GM23248 (cell line): ENCODE measurements at regions not wholly inside any gene's neighbourhood (a gene's known extent, or its start where the extent isn't known, plus 50 kb on each side); places are given as distances from the start of the nearest gene placed in this dataset.

ENCODE experiments used
- DNase-seq: peaks from one replicate; pipeline ENCODE4 v3.0.0-alpha.2; 2015
- H2AFZ ChIP-seq: fragments of 200-600 bp; sonication (generic); 2 replicates; pipeline ENCODE4 v1.6.1; 2016; ENCODE audit warnings: antibody characterized with exemption
- H3F3A ChIP-seq: fragments of 200-600 bp; sonication (generic); 2 replicates; pipeline ENCODE4 v1.6.1; 2016; ENCODE audit warnings: mild to moderate bottlenecking, antibody characterized with exemption, mixed run types; ENCODE audit not compliant: insufficient read depth
- H3K27ac ChIP-seq: fragments of 200-600 bp; sonication (generic); 2 replicates; pipeline ENCODE4 v1.5.1; 2016; ENCODE audit warnings: mild to moderate bottlenecking
- H3K27me3 ChIP-seq: fragments of 200-600 bp; sonication (generic); replicated peaks from 2 replicates; pipeline ENCODE4 v1.6.1; 2016; ENCODE audit warnings: mild to moderate bottlenecking; ENCODE audit not compliant: insufficient read depth
- H3K36me3 ChIP-seq: fragments of 200-600 bp; sonication (generic); 2 replicates; pipeline ENCODE4 v1.6.1; 2016; ENCODE audit warnings: low read depth, mild to moderate bottlenecking
- H3K4me1 ChIP-seq: fragments of 200-600 bp; sonication (generic); 2 replicates; pipeline ENCODE4 v1.6.1; 2016; ENCODE audit warnings: mild to moderate bottlenecking; ENCODE audit not compliant: insufficient read depth
- H3K4me2 ChIP-seq: fragments of 200-600 bp; sonication (generic); one replicate; pipeline ENCODE4 v1.6.1; 2016; ENCODE audit warnings: mild to moderate bottlenecking; ENCODE audit not compliant: unreplicated experiment
- H3K4me3 ChIP-seq: fragments of 200-600 bp; sonication (generic); 2 replicates; pipeline ENCODE4 v1.5.1; 2016; ENCODE audit warnings: mild to moderate bottlenecking
- H3K79me2 ChIP-seq: fragments of 200-600 bp; sonication (generic); 2 replicates; pipeline ENCODE4 v1.6.1; 2016; ENCODE audit warnings: mild to moderate bottlenecking; ENCODE audit not compliant: insufficient read depth
- H3K9ac ChIP-seq: fragments of 200-600 bp; sonication (generic); 2 replicates; pipeline ENCODE4 v1.6.1; 2016; ENCODE audit warnings: mild to moderate bottlenecking
- H3K9me2 ChIP-seq: fragments of 200-600 bp; sonication (generic); 2 replicates; pipeline ENCODE4 v1.6.1; 2016; ENCODE audit warnings: mixed run types, mild to moderate bottlenecking, moderate library complexity; ENCODE audit not compliant: insufficient read depth
- H3K9me3 ChIP-seq: fragments of 200-600 bp; sonication (generic); one replicate; pipeline ENCODE4 v1.6.1; 2017; ENCODE audit warnings: low read depth
- H4K20me1 ChIP-seq: fragments of 200-600 bp; sonication (generic); 2 replicates; pipeline ENCODE4 v1.6.0; 2016; ENCODE audit not compliant: insufficient read depth
- EZH2 ChIP-seq: fragments of 200-600 bp; sonication (generic); IDR thresholded peaks from 2 replicates; pipeline ENCODE4 v1.6.1; 2018; ENCODE audit warnings: antibody characterized with exemption, mild to moderate bottlenecking; ENCODE audit not compliant: insufficient read depth, poor library complexity, severe bottlenecking
- EZH2phosphoT487 ChIP-seq: fragments of 200-600 bp; sonication (generic); IDR thresholded peaks from 2 replicates; pipeline ENCODE4 v1.6.1; 2018; ENCODE audit warnings: antibody characterized with exemption, moderate library complexity, mild to moderate bottlenecking, low read depth; ENCODE audit not compliant: insufficient read depth
- WGBS, 2 experiments: methylation state at CpG; one replicate each; pipeline ENCODE4 v1.1.6; 2015 to 2017; ENCODE audit warnings: low lambda C conversion rate in 2 of 2, low coverage in 1 of 2; ENCODE audit errors: missing lambda C conversion rate in 2 of 2; 5-methylcytosine and 5-hydroxymethylcytosine counted together
- in situ Hi-C: fragments of 300-500 bp; cut with MboI; formaldehyde crosslinking; loops from 2 replicates; pipeline ENCODE4 v1.15.0; 2020

GRCh38 chr3:104474011-104474410 is 892.7 kb upstream of the ALCAM start:
- H3K9ac ChIP-seq = no peak overlapping the region
- H3K4me1 ChIP-seq = no peaks in the 10 kb centered on the region
- no peaks in the 10 kb centered on the region for H3K27me3 ChIP-seq
- 0 to 4% methylated on average over 1 of the region's 1 CpG for WGBS, 2 experiments
- H3K36me3 ChIP-seq = no peaks in the 10 kb centered on the region
- no peak overlapping the region for H3K27ac ChIP-seq
- no peak overlapping the region for H3K4me2 ChIP-seq
- H2AFZ ChIP-seq = no peak overlapping the region
- H3K9me3 ChIP-seq = no peaks in the 10 kb centered on the region
- H3F3A ChIP-seq = no peaks in the 10 kb centered on the region
- no peaks in the 10 kb centered on the region for H3K79me2 ChIP-seq
- no peak overlapping the region for H3K4me3 ChIP-seq
- no peaks in the 10 kb centered on the region for H3K9me2 ChIP-seq
- TF ChIP-seq EZH2 (no peak), EZH2phosphoT487 (no peak)
- DNase-seq = no peak
- in situ Hi-C loops = no loop called here
- H4K20me1 ChIP-seq = no peaks in the 10 kb centered on the region

- Histone ChIP-seq H4K20me1 (no peaks in the 10 kb centered on the region), H3K4me1 (no peaks in the 10 kb centered on the region), H3K9me3 (no peaks in the 10 kb centered on the region), H3K79me2 (no peaks in the 10 kb centered on the region), H3K9ac (no peak overlapping the region), H3K4me3 (no peak overlapping the region), H3K9me2 (no peaks in the 10 kb centered on the region), H3K4me2 (no peak overlapping the region), H2AFZ (no peak overlapping the region), H3F3A (no peaks in the 10 kb centered on the region), H3K27me3 (no peaks in the 10 kb centered on the region), H3K27ac (no peak overlapping the region), H3K36me3 (no peaks in the 10 kb centered on the region)
- 83 to 88% methylated on average over 24 of the region's 24 CpGs for WGBS, 2 experiments
- in situ Hi-C loops = no loop called here
- no peak for DNase-seq
- no peak for TF ChIP-seq EZH2phosphoT487
- no peak for TF ChIP-seq EZH2
These were observed 863.7 kb upstream of the ALCAM start for GRCh38 chr3:104503022-104503421.

- in situ Hi-C loops = no loop called here
These were observed 856.4 kb upstream of the ALCAM start for GRCh38 chr3:104510131-104510849.

GRCh38 chr3:104514371-104514770 is 852.3 kb upstream of the ALCAM start:
- no peak overlapping the region for H3K4me3 ChIP-seq
- H3K79me2 ChIP-seq = no peaks in the 10 kb centered on the region
- H3K36me3 ChIP-seq = no peaks in the 10 kb centered on the region
- no peaks in the 10 kb centered on the region for H3K9me3 ChIP-seq
- no peak overlapping the region for H3K9ac ChIP-seq
- 18 to 24% methylated on average over 1 of the region's 1 CpG for WGBS, 2 experiments
- DNase-seq = no peak
- in situ Hi-C loops = no loop called here
- no peak overlapping the region for H2AFZ ChIP-seq
- H3K4me2 ChIP-seq = no peak overlapping the region
- no peak overlapping the region for H3K27ac ChIP-seq
- H3F3A ChIP-seq = no peaks in the 10 kb centered on the region
- no peaks in the 10 kb centered on the region; the same call in 1 of the 2 replicates for H3K27me3 ChIP-seq
- H4K20me1 ChIP-seq = no peaks in the 10 kb centered on the region
- no peaks in the 10 kb centered on the region for H3K4me1 ChIP-seq
- TF ChIP-seq EZH2 = no peak
- H3K9me2 ChIP-seq = no peaks in the 10 kb centered on the region

More at GRCh38 chr3:104510131-104510849, 856.4 kb upstream of the ALCAM start:
- Histone ChIP-seq H3K27me3 (no peaks in the 10 kb centered on the region), H3K4me3 (no peak overlapping the region), H3K79me2 (no peaks in the 10 kb centered on the region), H3K9me2 (no peaks in the 10 kb centered on the region), H3K9me3 (no peaks in the 10 kb centered on the region), H3K9ac (no peak overlapping the region), H4K20me1 (no peaks in the 10 kb centered on the region), H3K36me3 (no peaks in the 10 kb centered on the region), H3K4me2 (no peak overlapping the region), H3F3A (no peaks in the 10 kb centered on the region), H3K4me1 (no peaks in the 10 kb centered on the region), H2AFZ (no peak overlapping the region), H3K27ac (no peak overlapping the region)
- WGBS, 2 experiments = 45 to 57% methylated on average over 3 of the region's 3 CpGs
- no peak for DNase-seq
- TF ChIP-seq EZH2 (no peak), EZH2phosphoT487 (no peak)
